ENCODE measurements at regions not wholly inside any gene's neighbourhood (a gene's known extent, or its start where the extent isn't known, plus 50 kb on each side); places are given as distances from the start of the nearest gene placed in this dataset.

GRCh38 chr14:39861229-39861600 lies 429.0 kb upstream of the FBXO33 start:
- no peak overlapping the region for H3K4me3 ChIP-seq
- no peak for ATAC-seq
- no peak overlapping the region for H3K27ac ChIP-seq
- no peaks in the 10 kb centered on the region for H3K27me3 ChIP-seq
- DNase-seq: no peak
- H3K36me3 ChIP-seq: no peaks in the 10 kb centered on the region
- TF ChIP-seq CTCF (IDR thresholded peaks at IDR 0.05): no peak
- FAIRE-seq: no peak
- WGBS, 2 donors: 71 to 89% methylated on average over 4 of the region's 4 CpGs
- H3K4me1 ChIP-seq: no peaks in the 10 kb centered on the region
- intact Hi-C loops (cut with DNase I): no loop called here
- no peaks in the 10 kb centered on the region for H3K9me3 ChIP-seq

- Histone ChIP-seq H3K4me1 (no peaks in the 10 kb centered on the region), H3K9me3 (no peaks in the 10 kb centered on the region), H3K27me3 (no peaks in the 10 kb centered on the region), H3K27ac (no peak overlapping the region), H3K36me3 (no peaks in the 10 kb centered on the region), H3K4me3 (no peak overlapping the region)
- FAIRE-seq (no peak), DNase-seq (no peak), ATAC-seq (no peak)
- TF ChIP-seq CTCF (IDR thresholded peaks at IDR 0.05): no peak
- intact Hi-C loops (cut with DNase I): no loop called here
- WGBS, 2 donors: 66 to 76% methylated on average over 8 of the region's 8 CpGs
Measured at GRCh38 chr14:39860596-39861228, 428.5 kb upstream of the FBXO33 start.

GRCh38 chr14:39859314-39859713 lies 427.1 kb upstream of the FBXO33 start:
- ATAC-seq (no peak), FAIRE-seq (no peak), DNase-seq (no peak)
- H3K36me3 ChIP-seq: no peaks in the 10 kb centered on the region
- H3K27me3 ChIP-seq: no peaks in the 10 kb centered on the region
- H3K4me3 ChIP-seq: no peak overlapping the region
- no peaks in the 10 kb centered on the region for H3K4me1 ChIP-seq
- TF ChIP-seq CTCF (IDR thresholded peaks at IDR 0.05): no peak
- no peaks in the 10 kb centered on the region for H3K9me3 ChIP-seq
- H3K27ac ChIP-seq: no peak overlapping the region
- intact Hi-C loops (cut with DNase I): no loop called here

GRCh38 chr14:39857376-39858055 lies 425.3 kb upstream of the FBXO33 start:
- H3K4me1 ChIP-seq: no peaks in the 10 kb centered on the region
- DNase-seq (no peak), FAIRE-seq (no peak), ATAC-seq (no peak)
- H3K27me3 ChIP-seq: no peaks in the 10 kb centered on the region
- TF ChIP-seq CTCF (IDR thresholded peaks at IDR 0.05): no peak
- H3K9me3 ChIP-seq: no peaks in the 10 kb centered on the region
- H3K27ac ChIP-seq: no peak overlapping the region
- intact Hi-C loops (cut with DNase I): no loop called here
- 68 to 77% methylated on average over 7 of the region's 7 CpGs for WGBS, 2 donors
- H3K4me3 ChIP-seq: no peak overlapping the region
- no peaks in the 10 kb centered on the region for H3K36me3 ChIP-seq

- intact Hi-C loops (cut with DNase I): no loop called here
- WGBS, 2 donors: 70 to 90% methylated on average over 1 of the region's 1 CpG
- FAIRE-seq (no peak), ATAC-seq (no peak), DNase-seq (no peak)
- no peaks in the 10 kb centered on the region for H3K36me3 ChIP-seq
- H3K4me3 ChIP-seq: no peak overlapping the region
- no peaks in the 10 kb centered on the region for H3K27me3 ChIP-seq
- H3K4me1 ChIP-seq: no peaks in the 10 kb centered on the region
- TF ChIP-seq CTCF (IDR thresholded peaks at IDR 0.05): no peak
- no peaks in the 10 kb centered on the region for H3K9me3 ChIP-seq
- no peak overlapping the region for H3K27ac ChIP-seq
Measured at GRCh38 chr14:39853441-39853840, 421.2 kb upstream of the FBXO33 start.

All from pancreas (tissue), 10 donors.